ENCODE measurements at regions not wholly inside any gene's neighbourhood (a gene's known extent, or its start where the extent isn't known, plus 50 kb on each side); places are given as distances from the start of the nearest gene placed in this dataset.

DNA sequence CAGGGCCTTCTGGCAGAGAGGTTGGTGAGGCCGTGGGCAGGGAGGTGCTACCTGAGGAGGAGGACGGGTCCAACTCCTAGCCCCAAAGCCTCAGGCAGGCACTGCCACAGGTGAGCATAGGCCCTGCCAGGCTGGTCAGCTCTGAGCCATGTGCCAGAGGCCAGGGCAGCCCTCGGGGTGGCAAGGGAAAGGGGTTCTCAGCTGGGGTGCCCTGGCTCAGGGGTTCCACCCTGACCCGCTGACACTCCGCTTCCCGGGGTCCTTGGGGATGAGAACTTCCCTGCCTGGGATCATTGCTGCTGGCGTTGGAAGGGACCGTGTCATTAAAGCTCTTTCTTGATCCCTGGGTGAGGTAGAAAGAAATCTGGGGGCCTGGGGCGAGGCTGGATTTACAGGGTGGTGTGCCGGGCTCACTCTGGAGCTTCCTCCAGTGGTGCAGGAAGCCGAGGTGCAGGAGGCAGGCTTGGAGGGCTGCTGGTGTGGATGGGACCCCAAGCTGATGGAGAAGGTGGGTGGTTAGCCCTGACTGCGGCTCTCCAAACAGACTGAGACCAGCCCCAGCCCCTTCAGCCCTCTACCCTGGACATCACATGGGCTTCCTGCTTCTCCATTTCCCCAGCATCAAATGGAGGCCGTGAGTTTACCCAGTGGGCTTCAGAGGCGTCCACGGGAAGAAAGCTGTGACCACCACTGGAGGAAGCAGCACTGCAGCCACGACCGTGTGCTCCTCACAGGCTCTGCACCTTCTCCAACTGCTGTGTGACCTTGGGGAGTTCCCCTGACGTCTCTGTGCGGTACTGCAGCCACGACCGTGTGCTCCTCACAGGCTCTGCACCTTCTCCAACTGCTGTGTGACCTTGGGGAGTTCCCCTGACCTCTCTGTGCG, 295.2 kb downstream of the NDUFA10 start:
- no peaks in the 10 kb centered on the region for H3K9me3 ChIP-seq (replicated peaks; ENCODE audit: control insufficient read depth, insufficient read depth, low read length)
- CTCF ChIA-PET, result no interaction called here
- no TSS peak for BruUV-seq (replicated peaks)

More for the DNA sequence above, 295.2 kb downstream of the NDUFA10 start:
- no peak for TF ChIP-seq POLR2A (IDR thresholded peaks at IDR 0.05; ENCODE audit: low read depth, low read length)
- TF ChIP-seq FOS (IDR thresholded peaks at IDR 0.05; ENCODE audit: borderline replicate concordance, insufficient read depth, low read length), result no peak
- TF ChIP-seq, protein P1, sequence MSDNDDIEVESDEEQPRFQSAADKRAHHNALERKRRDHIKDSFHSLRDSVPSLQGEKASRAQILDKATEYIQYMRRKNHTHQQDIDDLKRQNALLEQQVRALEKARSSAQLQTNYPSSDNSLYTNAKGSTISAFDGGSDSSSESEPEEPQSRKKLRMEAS (IDR thresholded peaks at IDR 0.05; ENCODE audit: insufficient read depth, insufficient read length), result no peak
- TF ChIP-seq JUN (IDR thresholded peaks at IDR 0.05; ENCODE audit: borderline replicate concordance, insufficient read depth, insufficient read length, low read depth), result no peak
- no peak for TF ChIP-seq POLR2AphosphoS5 (IDR thresholded peaks at IDR 0.05; ENCODE audit: insufficient read depth, low read depth, low read length)
- TF ChIP-seq EZH2 (IDR thresholded peaks at IDR 0.05; ENCODE audit: borderline replicate concordance, low read depth, low read length, severe bottlenecking), result no peak
- TF ChIP-seq MYC (IDR thresholded peaks at IDR 0.05; ENCODE audit: low read depth, low read length), result no peak
- TF ChIP-seq GATA2 (IDR thresholded peaks at IDR 0.05; ENCODE audit: insufficient read depth, insufficient read length, low read depth, low read length), result no peak
- TF ChIP-seq, protein P2, sequence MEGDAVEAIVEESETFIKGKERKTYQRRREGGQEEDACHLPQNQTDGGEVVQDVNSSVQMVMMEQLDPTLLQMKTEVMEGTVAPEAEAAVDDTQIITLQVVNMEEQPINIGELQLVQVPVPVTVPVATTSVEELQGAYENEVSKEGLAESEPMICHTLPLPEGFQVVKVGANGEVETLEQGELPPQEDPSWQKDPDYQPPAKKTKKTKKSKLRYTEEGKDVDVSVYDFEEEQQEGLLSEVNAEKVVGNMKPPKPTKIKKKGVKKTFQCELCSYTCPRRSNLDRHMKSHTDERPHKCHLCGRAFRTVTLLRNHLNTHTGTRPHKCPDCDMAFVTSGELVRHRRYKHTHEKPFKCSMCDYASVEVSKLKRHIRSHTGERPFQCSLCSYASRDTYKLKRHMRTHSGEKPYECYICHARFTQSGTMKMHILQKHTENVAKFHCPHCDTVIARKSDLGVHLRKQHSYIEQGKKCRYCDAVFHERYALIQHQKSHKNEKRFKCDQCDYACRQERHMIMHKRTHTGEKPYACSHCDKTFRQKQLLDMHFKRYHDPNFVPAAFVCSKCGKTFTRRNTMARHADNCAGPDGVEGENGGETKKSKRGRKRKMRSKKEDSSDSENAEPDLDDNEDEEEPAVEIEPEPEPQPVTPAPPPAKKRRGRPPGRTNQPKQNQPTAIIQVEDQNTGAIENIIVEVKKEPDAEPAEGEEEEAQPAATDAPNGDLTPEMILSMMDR (IDR thresholded peaks at IDR 0.05; ENCODE audit: extremely low read depth in 1 of 2, insufficient read depth in 1 of 2, low read depth in 1 of 2, low read length in 2 of 2), result no peak
- POLR2A ChIA-PET, result no interaction called here
- Histone ChIP-seq H3K36me3 (ENCODE audit: control insufficient read depth in 2 of 2, extremely low read depth in 1 of 2, insufficient read depth in 2 of 2, low read length in 2 of 2) (no peaks in the 10 kb centered on the region), H4K20me1 (replicated peaks; ENCODE audit: control insufficient read depth, extremely low read depth, insufficient read depth, low read length) (no peaks in the 10 kb centered on the region), H3K9ac (replicated peaks; ENCODE audit: extremely low read depth, insufficient read depth, low read length) (no peak overlapping the region), H3K27me3 (ENCODE audit: control insufficient read depth in 2 of 2, insufficient read depth in 2 of 2, low read length in 2 of 2) (no peaks in the 10 kb centered on the region), H3K4me3 (replicated peaks in 1 of 3; ENCODE audit: insufficient read depth in 1 of 3, low read depth in 1 of 3, low read length in 3 of 3) (no peak overlapping the region), H2AFZ (ENCODE audit: low read depth, low read length) (no peak overlapping the region), H3K4me1 (ENCODE audit: control insufficient read depth, extremely low read depth, insufficient read depth, low read length) (no peaks in the 10 kb centered on the region), H3K27ac (ENCODE audit: insufficient read depth, low read depth, low read length) (no peak overlapping the region), H3K9me1 (replicated peaks; ENCODE audit: control insufficient read depth, extremely low read depth, insufficient read depth, low read length) (no peaks in the 10 kb centered on the region), H3K79me2 (ENCODE audit: control insufficient read depth, insufficient read depth, low read length) (no peaks in the 10 kb centered on the region), H3K4me2 (ENCODE audit: insufficient read depth, low read length) (no peak overlapping the region)
- DNase-seq (ENCODE audit: low read depth, low spot score) (no peak), FAIRE-seq (no peak)
- dilution Hi-C loops (cut with MboI; ENCODE audit: extremely low pct_ligation_motif_present, low sequenced_read_pairs), result no loop called here
- intact Hi-C loops (cut with micrococcal nuclease), result no loop called here
